ENCODE measurements at regions not wholly inside any gene's neighbourhood (a gene's known extent, or its start where the extent isn't known, plus 50 kb on each side); places are given as distances from the start of the nearest gene placed in this dataset.

- no peaks in the 10 kb centered on the region for H3K9me3 ChIP-seq (replicated peaks)
- H3K4me3 ChIP-seq, result no peak overlapping the region
- H3K36me3 ChIP-seq, result no peaks in the 10 kb centered on the region
- no peaks in the 10 kb centered on the region; the same call in 1 of the 2 replicates for H3K27me3 ChIP-seq (replicated peaks)
- H3K27ac ChIP-seq, result no peak overlapping the region
- H3K4me1 ChIP-seq (replicated peaks), result no peaks in the 10 kb centered on the region
- no peak for DNase-seq (ENCODE audit: low read depth in 1 of 2, low spot score in 2 of 2)
Observed at GRCh38 chr10:70974920-70975319, 86.6 kb upstream of the PCBD1 start.

GRCh38 chr10:70976063-70976695 is 87.8 kb upstream of the PCBD1 start:
- Histone ChIP-seq H3K9me3 (replicated peaks) (no peaks in the 10 kb centered on the region), H3K27ac (no peak overlapping the region), H3K4me3 (no peak overlapping the region), H3K36me3 (no peaks in the 10 kb centered on the region), H3K27me3 (replicated peaks) (no peaks in the 10 kb centered on the region; the same call in 1 of the 2 replicates), H3K4me1 (replicated peaks) (no peaks in the 10 kb centered on the region)
- DNase-seq (ENCODE audit: low read depth in 1 of 2, low spot score in 2 of 2), result no peak

- H3K27me3 ChIP-seq (replicated peaks), result no peaks in the 10 kb centered on the region; the same call in 1 of the 2 replicates
Observed at GRCh38 chr10:70977625-70978024, 89.3 kb upstream of the PCBD1 start.

GRCh38 chr10:70978181-70978580 is 89.8 kb upstream of the PCBD1 start:
- Histone ChIP-seq H3K27me3 (replicated peaks) (no peaks in the 10 kb centered on the region), H3K4me3 (no peak overlapping the region), H3K27ac (no peak overlapping the region), H3K9me3 (replicated peaks) (no peaks in the 10 kb centered on the region), H3K36me3 (no peaks in the 10 kb centered on the region), H3K4me1 (replicated peaks) (no peaks in the 10 kb centered on the region)
- no peak for DNase-seq (ENCODE audit: low read depth in 1 of 2, low spot score in 2 of 2)

More at GRCh38 chr10:70977625-70978024, 89.3 kb upstream of the PCBD1 start:
- H3K27ac ChIP-seq, result no peak overlapping the region
- no peak overlapping the region for H3K4me3 ChIP-seq
- H3K36me3 ChIP-seq, result no peaks in the 10 kb centered on the region
- no peak for DNase-seq (ENCODE audit: low read depth in 1 of 2, low spot score in 2 of 2)
- no peaks in the 10 kb centered on the region for H3K9me3 ChIP-seq (replicated peaks)
- H3K4me1 ChIP-seq (replicated peaks), result no peaks in the 10 kb centered on the region

- Histone ChIP-seq H3K36me3 (no peaks in the 10 kb centered on the region), H3K27me3 (replicated peaks) (no peaks in the 10 kb centered on the region), H3K9me3 (replicated peaks) (no peaks in the 10 kb centered on the region), H3K4me3 (no peak overlapping the region), H3K27ac (no peak overlapping the region), H3K4me1 (replicated peaks) (no peaks in the 10 kb centered on the region)
- DNase-seq (ENCODE audit: low read depth in 1 of 2, low spot score in 2 of 2), result no peak
Observed at GRCh38 chr10:70978816-70979480, 90.6 kb upstream of the PCBD1 start.

- Histone ChIP-seq H3K27me3 (replicated peaks) (no peaks in the 10 kb centered on the region), H3K36me3 (no peaks in the 10 kb centered on the region), H3K27ac (no peak overlapping the region), H3K9me3 (replicated peaks) (no peaks in the 10 kb centered on the region), H3K4me1 (replicated peaks) (no peaks in the 10 kb centered on the region), H3K4me3 (no peak overlapping the region)
- DNase-seq (ENCODE audit: low read depth in 1 of 2, low spot score in 2 of 2), result no peak
Observed at GRCh38 chr10:70980687-70981086, 92.3 kb upstream of the PCBD1 start.

GRCh38 chr10:70981171-70981836 is 92.9 kb upstream of the PCBD1 start:
- Histone ChIP-seq H3K4me1 (replicated peaks) (no peaks in the 10 kb centered on the region), H3K9me3 (replicated peaks) (no peaks in the 10 kb centered on the region), H3K27ac (no peak overlapping the region), H3K36me3 (no peaks in the 10 kb centered on the region), H3K27me3 (replicated peaks) (no peaks in the 10 kb centered on the region), H3K4me3 (no peak overlapping the region)
- DNase-seq (ENCODE audit: low read depth in 1 of 2, low spot score in 2 of 2), result no peak

GRCh38 chr10:70981936-70982335 is 93.6 kb upstream of the PCBD1 start:
- Histone ChIP-seq H3K4me1 (replicated peaks) (no peaks in the 10 kb centered on the region), H3K9me3 (replicated peaks) (no peaks in the 10 kb centered on the region), H3K4me3 (no peak overlapping the region), H3K27me3 (replicated peaks) (no peaks in the 10 kb centered on the region), H3K27ac (no peak overlapping the region), H3K36me3 (no peaks in the 10 kb centered on the region)
- DNase-seq (ENCODE audit: low read depth in 1 of 2, low spot score in 2 of 2), result no peak

- no peak for DNase-seq (ENCODE audit: low read depth in 1 of 2, low spot score in 2 of 2)
- no peak overlapping the region for H3K4me3 ChIP-seq
- no peaks in the 10 kb centered on the region for H3K9me3 ChIP-seq (replicated peaks)
- no peaks in the 10 kb centered on the region for H3K27me3 ChIP-seq (replicated peaks)
- H3K4me1 ChIP-seq (replicated peaks), result no peaks in the 10 kb centered on the region
- H3K27ac ChIP-seq, result no peak overlapping the region
- H3K36me3 ChIP-seq, result no peaks in the 10 kb centered on the region
Observed at GRCh38 chr10:70982443-70982842, 94.1 kb upstream of the PCBD1 start.

GRCh38 chr10:70984986-70985722 is 96.8 kb upstream of the PCBD1 start:
- H3K4me3 ChIP-seq, result no peak overlapping the region
- no peak for DNase-seq (ENCODE audit: low read depth in 1 of 2, low spot score in 2 of 2)
- H3K36me3 ChIP-seq, result no peaks in the 10 kb centered on the region
- no peaks in the 10 kb centered on the region for H3K4me1 ChIP-seq (replicated peaks)
- H3K27me3 ChIP-seq (replicated peaks), result no peaks in the 10 kb centered on the region
- no peak overlapping the region for H3K27ac ChIP-seq
- H3K9me3 ChIP-seq (replicated peaks), result no peaks in the 10 kb centered on the region

- no peak overlapping the region for H3K27ac ChIP-seq
Observed at GRCh38 chr10:70985824-70986622, 97.7 kb upstream of the PCBD1 start.

GRCh38 chr10:70986623-70986950 is 98.2 kb upstream of the PCBD1 start:
- Histone ChIP-seq H3K27me3 (replicated peaks) (no peaks in the 10 kb centered on the region), H3K27ac (no peak overlapping the region), H3K36me3 (no peaks in the 10 kb centered on the region), H3K9me3 (replicated peaks) (no peaks in the 10 kb centered on the region), H3K4me1 (replicated peaks) (no peaks in the 10 kb centered on the region), H3K4me3 (no peak overlapping the region)
- no peak for DNase-seq (ENCODE audit: low read depth in 1 of 2, low spot score in 2 of 2)

More at GRCh38 chr10:70985824-70986622, 97.7 kb upstream of the PCBD1 start:
- Histone ChIP-seq H3K9me3 (replicated peaks) (no peaks in the 10 kb centered on the region), H3K27me3 (replicated peaks) (no peaks in the 10 kb centered on the region), H3K4me3 (no peak overlapping the region), H3K36me3 (no peaks in the 10 kb centered on the region), H3K4me1 (replicated peaks) (no peaks in the 10 kb centered on the region)
- no peak for DNase-seq (ENCODE audit: low read depth in 1 of 2, low spot score in 2 of 2)

GRCh38 chr10:70987396-70988130 is 99.2 kb upstream of the PCBD1 start:
- H3K4me1 ChIP-seq (replicated peaks), result no peaks in the 10 kb centered on the region
- no peaks in the 10 kb centered on the region for H3K9me3 ChIP-seq (replicated peaks)
- H3K27me3 ChIP-seq (replicated peaks), result no peaks in the 10 kb centered on the region
- DNase-seq (ENCODE audit: low read depth in 1 of 2, low spot score in 2 of 2), result no peak
- H3K36me3 ChIP-seq, result no peaks in the 10 kb centered on the region
- H3K4me3 ChIP-seq, result no peak overlapping the region
- no peak overlapping the region for H3K27ac ChIP-seq

Measured in SJSA1 (cell line).